Mononuclear cell (primary cell): ENCODE measurements at regions not wholly inside any gene's neighbourhood (a gene's known extent, or its start where the extent isn't known, plus 50 kb on each side); places are given as distances from the start of the nearest gene placed in this dataset.

ENCODE experiments used
- H3K27me3 ChIP-seq: 2 replicates; pipeline ENCODE4 v1.6.0; 2011; ENCODE audit warnings: low read length, control low read depth; ENCODE audit not compliant: insufficient read depth
- H3K4me1 ChIP-seq: 2 replicates; pipeline ENCODE4 v1.5.1; 2011; ENCODE audit warnings: mild to moderate bottlenecking, low read length, control low read depth; ENCODE audit not compliant: insufficient read depth
- H3K4me3 ChIP-seq: 2 replicates; pipeline ENCODE4 v1.5.1; 2011; ENCODE audit warnings: mild to moderate bottlenecking, low read length, moderate library complexity
- H3K9me3 ChIP-seq: 2 replicates; pipeline ENCODE4 v1.5.1; 2011; ENCODE audit warnings: low read depth, mild to moderate bottlenecking, control low read depth, low read length

- H3K4me3 ChIP-seq = no peak overlapping the region
- H3K27me3 ChIP-seq = no peaks in the 10 kb centered on the region
- no peaks in the 10 kb centered on the region for H3K9me3 ChIP-seq
- no peaks in the 10 kb centered on the region for H3K4me1 ChIP-seq
Observed at GRCh38 chr16:85354686-85355514, 242.6 kb upstream of the CIBAR2 start.

- H3K4me1 ChIP-seq = no peaks in the 10 kb centered on the region
- H3K9me3 ChIP-seq = no peaks in the 10 kb centered on the region
- no peak overlapping the region for H3K4me3 ChIP-seq
- H3K27me3 ChIP-seq = no peaks in the 10 kb centered on the region
Observed at GRCh38 chr16:85355515-85355837, 243.2 kb upstream of the CIBAR2 start.

GRCh38 chr16:85356157-85356556 lies 243.9 kb upstream of the CIBAR2 start:
- Histone ChIP-seq H3K27me3 (no peaks in the 10 kb centered on the region), H3K4me1 (no peaks in the 10 kb centered on the region), H3K9me3 (no peaks in the 10 kb centered on the region), H3K4me3 (no peak overlapping the region)

GRCh38 chr16:85357323-85357722 lies 245.1 kb upstream of the CIBAR2 start:
- Histone ChIP-seq H3K27me3 (no peaks in the 10 kb centered on the region), H3K9me3 (no peaks in the 10 kb centered on the region), H3K4me3 (no peak overlapping the region), H3K4me1 (no peaks in the 10 kb centered on the region)

GRCh38 chr16:85357924-85358505 lies 245.7 kb upstream of the CIBAR2 start:
- no peaks in the 10 kb centered on the region for H3K27me3 ChIP-seq
- H3K9me3 ChIP-seq = no peaks in the 10 kb centered on the region
- no peaks in the 10 kb centered on the region for H3K4me1 ChIP-seq
- H3K4me3 ChIP-seq = no peak overlapping the region

- Histone ChIP-seq H3K27me3 (no peaks in the 10 kb centered on the region), H3K4me1 (no peaks in the 10 kb centered on the region), H3K4me3 (no peak overlapping the region), H3K9me3 (no peaks in the 10 kb centered on the region)
Observed at GRCh38 chr16:85358704-85359146, 246.5 kb upstream of the CIBAR2 start.

GRCh38 chr16:85359147-85359822 lies 247.0 kb upstream of the CIBAR2 start:
- H3K4me3 ChIP-seq = no peak overlapping the region
- no peaks in the 10 kb centered on the region for H3K9me3 ChIP-seq
- no peaks in the 10 kb centered on the region for H3K27me3 ChIP-seq
- no peaks in the 10 kb centered on the region for H3K4me1 ChIP-seq

- Histone ChIP-seq H3K4me1 (no peaks in the 10 kb centered on the region), H3K27me3 (no peaks in the 10 kb centered on the region), H3K9me3 (no peaks in the 10 kb centered on the region), H3K4me3 (no peak overlapping the region)
Observed at GRCh38 chr16:85360323-85361277, 248.3 kb upstream of the CIBAR2 start.

GRCh38 chr16:85361441-85362118 lies 249.3 kb upstream of the CIBAR2 start:
- Histone ChIP-seq H3K9me3 (no peaks in the 10 kb centered on the region), H3K27me3 (no peaks in the 10 kb centered on the region), H3K4me3 (no peak overlapping the region), H3K4me1 (no peaks in the 10 kb centered on the region)

- H3K4me1 ChIP-seq = no peaks in the 10 kb centered on the region
- H3K4me3 ChIP-seq = no peak overlapping the region
- no peaks in the 10 kb centered on the region for H3K27me3 ChIP-seq
- no peaks in the 10 kb centered on the region for H3K9me3 ChIP-seq
Observed at GRCh38 chr16:85362443-85362842, 250.2 kb upstream of the CIBAR2 start.

GRCh38 chr16:85363427-85363826 lies 249.7 kb upstream of the GSE1 start:
- H3K4me3 ChIP-seq = no peak overlapping the region
- no peaks in the 10 kb centered on the region for H3K4me1 ChIP-seq
- H3K27me3 ChIP-seq = no peaks in the 10 kb centered on the region
- H3K9me3 ChIP-seq = no peaks in the 10 kb centered on the region

GRCh38 chr16:85363881-85364280 lies 249.2 kb upstream of the GSE1 start:
- no peaks in the 10 kb centered on the region for H3K4me1 ChIP-seq
- no peaks in the 10 kb centered on the region for H3K27me3 ChIP-seq
- no peak overlapping the region for H3K4me3 ChIP-seq
- H3K9me3 ChIP-seq = no peaks in the 10 kb centered on the region

GRCh38 chr16:85364323-85365040 lies 248.6 kb upstream of the GSE1 start:
- Histone ChIP-seq H3K4me1 (no peaks in the 10 kb centered on the region), H3K27me3 (no peaks in the 10 kb centered on the region), H3K9me3 (no peaks in the 10 kb centered on the region), H3K4me3 (no peak overlapping the region)

GRCh38 chr16:85365120-85365519 lies 248.0 kb upstream of the GSE1 start:
- Histone ChIP-seq H3K9me3 (no peaks in the 10 kb centered on the region), H3K4me1 (no peaks in the 10 kb centered on the region), H3K27me3 (no peaks in the 10 kb centered on the region), H3K4me3 (no peak overlapping the region)
